Smooth muscle cell of the brain vasculature (primary cell): ENCODE measurements at regions not wholly inside any gene's neighbourhood (a gene's known extent, or its start where the extent isn't known, plus 50 kb on each side); places are given as distances from the start of the nearest gene placed in this dataset.
A peak's percentile ranks its signal among the peaks of the same experiment; 100 is the strongest.

Source experiments
- DNase-seq: peaks from one replicate; pipeline ENCODE4 v3.0.0-alpha.2; 2012; ENCODE audit warnings: low read depth, low spot score

GRCh38 chr1:5525597-5526384 lies 466.4 kb downstream of the NPHP4 start:
- no peak for DNase-seq

DNA sequence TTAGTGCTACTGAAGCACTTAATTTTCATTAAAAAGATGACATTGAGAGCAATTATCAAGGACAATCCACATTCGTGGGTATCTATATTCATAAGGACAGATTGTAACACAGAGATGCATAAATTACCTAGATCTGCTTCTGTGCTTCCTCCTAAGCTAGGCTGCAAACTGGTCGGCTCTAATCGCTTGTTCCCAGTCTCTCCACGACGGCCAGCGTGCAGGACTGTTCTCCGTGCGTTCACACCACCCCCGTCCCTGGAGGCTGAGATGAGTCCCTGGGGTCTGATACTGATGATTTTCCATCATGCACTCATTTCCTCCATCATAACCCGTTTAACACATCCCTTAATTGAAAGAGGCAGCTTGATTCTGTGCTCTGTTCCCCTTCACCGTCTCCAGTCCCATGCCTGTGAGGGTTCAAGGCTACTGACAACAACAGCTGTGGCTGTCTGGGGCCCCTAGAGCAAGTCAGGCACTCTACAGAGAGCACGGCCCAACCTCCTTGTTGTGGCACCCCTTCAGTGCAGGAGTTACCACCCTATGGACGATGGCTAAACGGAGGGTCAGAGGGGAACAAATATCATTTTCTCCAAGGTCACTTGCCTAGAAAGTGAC lies 469.6 kb downstream of the NPHP4 start:
- DNase-seq, result no peak

DNA sequence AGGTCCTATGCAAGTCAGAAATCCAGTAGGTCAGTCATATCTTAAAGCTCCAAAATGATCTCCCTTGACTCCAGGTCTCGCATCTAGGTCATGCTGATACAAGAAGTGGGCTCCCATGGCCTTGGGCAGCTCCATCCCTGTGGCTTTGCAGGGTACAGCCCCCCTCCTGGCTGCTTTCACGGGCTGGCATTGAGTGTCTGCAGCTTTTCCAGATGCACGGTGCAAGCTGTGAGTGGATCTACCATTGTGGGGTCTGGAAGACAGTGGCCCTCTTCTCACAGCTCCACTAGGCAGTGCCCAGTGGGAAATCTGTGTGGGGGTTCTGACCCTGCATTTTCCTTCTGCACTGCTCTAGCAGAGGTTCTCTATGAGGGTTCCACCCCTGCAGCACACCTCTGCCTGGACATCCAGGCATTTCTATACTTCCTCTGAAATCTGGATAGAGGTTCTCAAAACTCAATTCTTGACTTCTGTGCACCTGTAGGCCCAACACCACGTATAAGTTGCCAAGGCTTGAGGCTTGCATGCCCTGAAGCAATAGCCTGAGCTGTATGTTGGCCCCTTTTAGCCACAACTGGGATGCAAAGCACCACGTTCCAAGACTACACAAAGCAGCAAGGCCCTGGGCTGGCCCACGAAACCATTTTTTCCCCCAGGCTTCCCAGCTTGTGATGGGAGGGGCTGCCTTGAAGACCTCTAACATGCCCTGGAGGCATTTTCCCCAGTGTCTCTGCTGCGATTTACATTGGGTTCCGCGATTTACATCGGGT lies 472.7 kb downstream of the NPHP4 start:
- no peak for DNase-seq

GRCh38 chr1:5516756-5517155 lies 475.5 kb downstream of the NPHP4 start:
- no peak for DNase-seq

DNA sequence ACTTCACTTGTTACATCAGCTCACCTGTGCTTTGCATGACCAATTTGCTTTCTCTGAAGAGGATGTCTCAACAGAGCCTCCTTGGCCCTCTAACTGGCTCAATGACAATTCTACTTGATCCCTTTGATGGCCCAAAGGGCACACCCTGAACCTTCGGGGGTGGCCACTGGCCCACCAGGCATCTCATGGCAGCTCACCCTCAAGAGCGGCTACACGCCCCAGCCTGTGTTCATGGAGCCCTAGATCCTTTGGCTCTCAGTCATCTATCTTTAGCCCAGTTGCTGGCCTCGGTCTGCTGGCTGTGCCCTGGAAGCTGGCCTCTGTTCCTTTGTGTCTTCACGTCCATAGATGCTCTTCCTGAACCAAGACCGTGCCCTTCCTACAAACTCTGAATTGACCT lies 476.7 kb downstream of the NPHP4 start:
- DNase-seq, result no peak

GRCh38 chr1:5514527-5515183 lies 477.6 kb downstream of the NPHP4 start:
- peak; percentile 3 for DNase-seq

DNA sequence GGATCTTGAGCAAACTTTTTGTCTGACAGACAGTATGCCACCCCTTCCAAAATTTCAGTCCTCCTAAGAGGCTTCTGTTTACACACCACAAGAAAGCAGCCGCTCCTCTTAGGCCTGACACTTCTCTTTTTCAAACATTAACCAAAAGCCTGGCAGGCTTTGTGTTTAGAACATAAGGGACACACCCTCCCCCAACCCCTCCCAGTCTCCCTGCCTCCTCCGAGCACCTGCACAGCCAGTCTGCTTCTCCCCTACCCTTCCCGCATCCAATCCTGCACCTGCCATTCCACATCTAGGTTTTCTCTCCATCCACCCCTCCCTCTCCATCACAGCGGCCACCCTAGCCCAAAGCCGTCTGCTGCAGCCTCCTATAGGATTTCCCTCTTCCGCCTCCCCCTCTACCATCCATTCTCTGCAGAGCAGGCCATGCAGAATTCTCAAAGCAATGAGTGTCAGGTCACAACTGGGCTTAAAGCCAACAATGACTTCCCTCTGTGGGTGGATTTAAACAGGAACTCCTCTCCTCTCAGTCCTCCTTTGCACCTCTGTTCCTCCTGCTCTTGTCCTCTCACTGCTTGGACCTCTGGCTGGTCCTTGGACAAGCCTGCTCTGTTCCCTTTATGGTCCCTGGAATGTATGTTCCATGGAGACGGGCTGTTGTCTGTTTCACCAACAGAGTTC lies 478.2 kb downstream of the NPHP4 start:
- DNase-seq, result no peak

- no peak for DNase-seq
Measured at GRCh38 chr1:5513179-5513578, 479.0 kb downstream of the NPHP4 start.

DNA sequence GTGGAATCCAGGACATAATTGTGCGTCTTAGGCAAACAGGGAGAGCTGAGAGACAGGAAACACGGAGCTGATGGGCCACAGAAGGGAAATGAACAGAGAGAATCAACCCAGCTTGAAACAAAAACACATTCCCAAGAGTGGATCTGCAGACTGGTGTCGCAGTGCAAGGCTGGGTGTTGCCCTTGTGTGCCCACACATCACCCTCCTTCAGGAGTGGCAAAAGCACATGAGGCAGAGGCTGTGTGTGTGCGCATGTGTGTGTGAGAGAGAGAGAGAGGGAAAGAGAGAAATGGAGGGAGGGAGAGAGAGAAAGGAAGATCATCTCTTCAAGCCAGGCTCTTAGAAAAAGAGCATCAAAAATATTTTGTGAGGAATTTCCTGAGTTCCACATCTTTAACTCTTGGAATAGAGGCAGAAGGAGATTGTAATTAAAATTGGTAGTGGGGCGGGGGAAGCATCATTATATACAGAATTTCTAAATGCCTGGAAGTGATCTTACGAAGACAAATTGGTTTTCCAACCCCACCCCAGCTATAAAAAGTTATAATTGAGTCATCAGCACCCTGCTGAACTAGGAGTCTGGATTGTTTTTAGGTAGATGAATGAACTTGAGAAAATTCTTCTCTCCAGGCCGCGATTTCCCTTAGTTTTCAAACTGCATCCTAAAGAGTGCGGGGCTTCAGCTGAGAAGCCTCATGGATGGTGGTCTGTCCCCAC lies 480.7 kb downstream of the NPHP4 start:
- DNase-seq, result no peak

GRCh38 chr1:5509664-5510452 lies 482.4 kb downstream of the NPHP4 start:
- peak; percentile 3 for DNase-seq

- DNase-seq, result no peak
Measured at GRCh38 chr1:5508669-5509330, 483.4 kb downstream of the NPHP4 start.

GRCh38 chr1:5507340-5507739 lies 484.9 kb downstream of the NPHP4 start:
- no peak for DNase-seq

DNA sequence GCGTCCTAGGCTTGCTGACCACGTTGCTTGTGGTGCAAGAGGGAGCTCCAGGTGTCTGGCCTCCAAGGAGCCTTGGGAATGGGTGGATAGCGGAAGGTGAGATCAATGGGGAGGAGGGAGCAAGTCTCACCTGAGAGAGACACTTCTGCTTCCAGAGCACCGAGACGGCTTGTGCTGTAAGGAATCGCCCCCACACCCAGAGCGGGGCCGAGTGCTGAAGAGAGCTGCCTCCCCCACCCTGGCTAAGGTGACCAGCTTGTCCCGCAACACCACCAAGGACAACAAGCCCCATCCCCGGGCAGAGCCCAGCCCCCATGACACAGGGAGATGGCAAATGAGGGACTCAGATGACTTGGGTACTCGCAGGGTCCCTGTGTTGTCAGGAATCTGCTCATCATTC lies 485.6 kb downstream of the NPHP4 start:
- DNase-seq, result no peak

GRCh38 chr1:5505944-5506343 lies 486.3 kb downstream of the NPHP4 start:
- no peak for DNase-seq

DNA sequence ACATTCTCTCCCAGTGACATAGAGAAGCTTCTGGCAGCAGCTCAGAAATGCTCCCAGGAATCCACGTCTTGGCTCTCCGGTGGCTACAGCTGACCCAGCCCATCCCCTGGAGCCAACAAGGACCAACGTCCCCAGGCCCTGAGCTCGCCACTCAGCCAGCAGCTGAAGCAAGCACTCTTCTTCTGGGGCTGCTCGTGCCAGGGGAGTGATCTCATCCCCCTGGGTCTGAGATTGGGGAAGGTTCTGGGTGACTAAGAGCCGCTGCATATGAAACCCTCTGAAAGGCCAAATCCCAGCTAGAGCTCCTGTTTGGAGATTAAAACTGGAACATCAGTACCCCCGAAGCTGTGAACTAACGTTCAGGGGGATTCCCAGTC lies 487.9 kb downstream of the NPHP4 start:
- DNase-seq, result no peak

- DNase-seq, result no peak
Measured at GRCh38 chr1:5503556-5504363, 488.5 kb downstream of the NPHP4 start.

GRCh38 chr1:5502311-5503194 lies 489.7 kb downstream of the NPHP4 start:
- DNase-seq, result no peak
